Stimulated activated CD8-positive, alpha-beta memory T cell treated with anti-CD3 and anti-CD28 coated beads, Interleukin-15, amount 100 ng/mL, for 1 hour (primary cell): ENCODE measurements at regions not wholly inside any gene's neighbourhood (a gene's known extent, or its start where the extent isn't known, plus 50 kb on each side); places are given as distances from the start of the nearest gene placed in this dataset.

ENCODE experiments used
- DNase-seq: peaks from one replicate; pipeline ENCODE4 v3.0.0-alpha.2; 2020; ENCODE audit warnings: low read depth

DNA sequence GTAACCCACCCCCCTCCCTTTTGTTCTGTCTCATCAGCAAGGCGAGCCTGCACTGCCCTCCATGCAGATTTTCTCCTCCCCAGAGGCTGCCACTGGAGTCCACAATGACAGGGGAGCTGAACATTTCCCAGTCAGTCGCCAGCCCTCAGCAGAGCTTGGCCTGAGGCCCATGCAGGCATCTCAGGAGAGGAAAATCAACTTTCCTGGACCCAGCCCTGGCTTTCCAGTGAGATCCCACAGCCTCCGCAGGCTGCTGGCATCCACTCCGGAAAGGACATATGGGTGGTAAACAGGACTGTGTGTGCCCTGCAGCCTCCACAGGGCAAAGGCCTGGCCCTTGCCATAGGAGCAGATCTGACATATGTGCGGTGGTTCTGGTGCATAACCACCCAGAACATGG lies 253.8 kb downstream of the TNS1 start:
- no peak for DNase-seq

DNA sequence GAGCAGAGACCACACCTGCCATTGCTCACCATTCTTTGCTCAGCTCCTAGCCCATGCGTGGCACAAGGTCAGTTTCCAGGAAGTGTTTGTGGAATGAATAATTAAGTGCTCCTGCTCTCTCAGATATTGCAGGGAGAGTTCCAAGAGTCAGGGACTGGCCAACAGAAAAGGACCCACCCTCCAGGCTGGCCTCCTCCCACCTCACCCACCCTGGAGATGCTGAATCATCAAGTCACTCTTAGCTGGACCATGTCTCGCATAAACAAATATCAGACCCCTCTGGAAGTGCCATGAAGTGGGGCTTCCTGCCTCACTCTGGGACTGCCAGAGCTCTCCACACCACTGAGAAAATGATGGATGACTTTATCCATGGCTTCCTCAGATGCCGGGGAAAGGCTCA lies 256.0 kb downstream of the TNS1 start:
- DNase-seq: no peak

DNA sequence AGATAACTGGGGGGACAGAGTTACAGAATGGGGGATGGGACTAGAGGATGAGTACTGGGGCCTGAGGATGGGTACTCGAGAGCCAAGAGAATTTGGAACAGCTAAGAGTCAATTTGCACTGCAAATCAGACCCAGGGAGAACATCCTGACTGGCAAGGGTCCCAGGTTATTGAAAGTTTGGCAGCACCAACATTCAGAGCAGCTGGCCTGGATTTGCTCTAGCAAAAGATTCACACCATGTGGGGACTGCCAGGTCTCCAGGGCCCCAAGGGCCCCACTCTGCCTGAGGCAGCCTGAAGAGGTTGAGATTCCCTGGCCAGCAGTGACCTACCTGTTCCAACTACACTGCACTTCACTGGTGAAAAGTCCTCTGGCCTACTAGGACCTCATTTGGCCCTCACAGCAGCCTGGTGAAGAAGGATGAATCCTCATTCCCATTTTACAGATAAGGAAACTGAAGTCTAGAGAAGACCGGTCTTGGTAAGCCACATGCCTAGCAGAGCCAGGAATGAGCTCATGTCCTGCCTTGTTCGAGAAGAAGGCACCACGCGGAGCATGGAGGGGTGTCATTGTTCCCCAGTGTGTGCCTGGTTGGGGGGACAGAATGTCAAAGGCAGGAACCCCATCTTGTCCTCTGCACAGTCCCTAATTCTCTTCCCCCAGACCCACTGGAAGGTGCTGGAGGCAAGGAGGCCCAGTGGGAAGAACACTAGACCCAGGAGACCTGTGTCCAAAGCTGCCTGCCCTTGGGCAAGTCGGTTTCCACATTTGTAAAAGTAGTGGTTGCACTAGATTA lies 258.6 kb downstream of the TNS1 start:
- DNase-seq: no peak

DNA sequence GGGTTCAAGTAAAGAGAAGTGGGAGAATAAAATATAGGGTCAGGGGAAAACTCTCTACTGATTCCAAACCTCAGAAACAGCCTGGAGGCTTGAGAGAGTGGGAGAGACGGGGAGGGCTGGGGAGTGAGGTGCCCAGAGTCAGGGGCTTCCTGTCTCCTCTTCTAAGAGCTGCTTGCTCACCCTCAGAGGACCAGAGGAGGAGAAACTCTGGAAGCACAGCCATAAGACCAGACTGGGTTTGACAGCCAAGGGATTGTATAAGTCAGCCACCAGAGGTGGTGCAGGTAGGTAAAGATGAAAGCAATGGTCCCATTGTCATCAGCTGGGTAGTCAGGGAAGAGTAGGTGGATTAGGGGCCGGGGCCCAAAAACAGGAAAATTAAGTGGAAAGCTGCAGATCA lies 259.4 kb downstream of the TNS1 start:
- no peak for DNase-seq

DNA sequence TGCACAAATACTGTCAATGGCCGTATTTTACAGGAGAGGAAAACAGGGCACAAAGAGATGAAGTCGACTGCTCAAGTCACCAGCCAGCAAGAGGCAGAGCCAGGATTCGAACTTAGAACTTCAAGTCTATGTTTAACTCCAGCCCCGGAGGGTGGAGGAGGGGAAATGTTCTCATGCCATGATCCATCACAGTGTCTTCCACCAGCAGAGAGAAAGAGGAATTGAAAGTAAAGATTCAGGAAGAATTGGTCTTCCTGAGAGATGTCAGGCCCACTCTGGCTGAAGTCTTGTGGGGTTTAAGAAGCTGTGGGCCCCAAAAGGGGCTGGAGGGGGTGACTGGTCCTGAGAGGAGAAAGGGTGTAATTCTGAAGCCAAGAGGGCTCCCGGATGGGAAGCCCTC lies 260.0 kb downstream of the TNS1 start:
- DNase-seq: no peak

DNA sequence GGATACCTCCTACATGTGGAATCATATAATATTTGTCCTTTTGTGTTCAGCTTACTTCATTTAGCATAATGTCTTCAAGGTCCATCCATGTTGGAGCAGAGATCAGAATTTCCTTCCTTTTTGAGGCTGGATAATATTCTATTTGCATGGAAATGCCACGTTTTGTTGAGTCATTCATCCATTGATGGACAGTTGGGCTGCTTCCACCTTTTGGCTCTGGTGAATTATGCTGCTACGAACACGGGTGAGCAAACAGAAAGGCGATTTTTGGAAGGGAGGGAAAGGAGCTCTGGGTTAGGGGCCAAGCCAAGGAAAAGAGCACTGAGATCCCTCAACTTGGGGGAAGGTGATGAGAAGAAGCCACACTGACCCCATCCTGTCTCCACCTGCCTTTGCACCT lies 260.5 kb downstream of the TNS1 start:
- no peak for DNase-seq

DNA sequence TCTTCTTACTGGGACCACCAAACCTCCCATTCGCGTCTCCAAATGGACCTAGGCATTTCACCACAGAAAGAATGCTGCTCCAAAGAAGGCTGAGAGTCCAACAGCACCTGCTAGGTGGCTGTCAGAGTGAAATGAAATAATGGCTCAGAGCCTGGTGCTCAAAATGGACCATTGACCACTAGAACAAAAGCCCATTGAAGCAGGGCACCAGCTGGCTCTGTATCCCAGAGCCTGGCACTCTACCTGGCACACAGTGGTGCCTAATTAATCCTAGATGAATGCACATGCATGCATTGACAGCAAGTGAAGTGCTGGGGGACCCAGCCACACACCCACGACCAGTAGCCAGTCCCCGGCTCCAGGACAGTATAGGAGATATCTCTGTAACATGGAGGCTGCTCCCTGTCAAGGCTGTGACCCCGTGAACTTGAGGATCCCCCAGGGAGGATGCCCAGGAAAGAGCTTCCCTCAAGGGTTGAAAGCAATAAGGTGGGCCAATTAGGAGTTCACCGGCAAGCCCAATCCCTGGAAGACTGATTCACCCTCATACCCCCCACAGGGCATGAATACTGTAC lies 261.3 kb downstream of the TNS1 start:
- no peak for DNase-seq

DNA sequence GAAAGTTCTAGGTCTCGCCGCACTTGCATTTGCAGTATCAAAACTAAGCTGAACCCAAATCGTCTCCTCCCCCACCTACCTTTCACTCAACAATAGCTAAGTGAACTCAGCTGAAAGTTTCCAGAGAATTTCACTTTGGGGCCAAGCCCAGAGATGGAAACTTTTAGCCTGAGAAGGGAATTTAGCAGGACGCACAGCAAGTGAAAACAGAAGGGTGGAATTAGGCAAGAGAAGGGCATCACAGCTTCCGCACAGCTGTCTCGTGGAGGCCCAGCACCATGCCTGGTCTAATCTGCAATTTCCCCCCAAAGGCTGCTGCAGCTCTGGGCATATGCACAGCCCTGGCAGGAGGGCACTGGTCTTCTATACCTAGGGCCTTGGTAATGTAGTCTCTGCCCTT lies 262.0 kb downstream of the TNS1 start:
- no peak for DNase-seq

DNA sequence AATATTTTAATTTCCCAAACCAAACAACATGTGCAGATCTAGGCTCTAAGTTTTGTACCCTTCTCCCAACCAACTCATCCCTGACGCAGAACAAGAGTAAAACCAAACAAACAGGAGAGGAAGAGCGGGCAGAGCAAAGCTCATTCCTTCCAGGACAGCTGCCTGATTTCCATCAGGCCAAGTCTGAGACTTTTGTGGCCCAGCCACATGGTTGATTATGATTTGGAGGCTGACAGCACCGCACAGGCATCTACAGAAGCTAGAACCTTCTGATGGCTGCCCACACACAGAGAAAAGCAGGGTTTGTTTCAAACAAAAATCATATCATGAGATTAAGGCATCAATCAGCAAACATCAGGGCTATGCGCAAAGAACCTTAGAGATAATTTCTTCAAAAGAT lies 262.6 kb downstream of the TNS1 start:
- no peak for DNase-seq

DNA sequence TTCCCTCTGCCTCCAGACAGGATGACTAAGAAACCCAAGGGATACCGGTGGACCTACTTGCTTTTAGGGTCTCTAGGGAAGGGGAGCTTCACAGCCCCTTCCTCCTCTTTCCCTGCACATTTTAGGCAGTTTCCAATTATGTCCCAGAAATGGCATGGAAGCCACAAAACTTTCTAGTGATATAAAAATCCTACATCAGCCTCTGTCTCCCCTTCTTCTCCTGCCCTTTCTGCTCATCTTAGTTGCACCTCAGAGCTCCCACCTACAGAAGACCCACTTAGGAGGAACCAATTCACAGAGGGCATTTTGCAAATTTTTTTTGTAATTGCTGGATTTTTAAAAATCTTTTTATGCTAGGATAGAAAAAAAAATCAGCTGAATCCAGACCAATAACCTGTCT lies 263.1 kb downstream of the TNS1 start:
- no peak for DNase-seq

DNA sequence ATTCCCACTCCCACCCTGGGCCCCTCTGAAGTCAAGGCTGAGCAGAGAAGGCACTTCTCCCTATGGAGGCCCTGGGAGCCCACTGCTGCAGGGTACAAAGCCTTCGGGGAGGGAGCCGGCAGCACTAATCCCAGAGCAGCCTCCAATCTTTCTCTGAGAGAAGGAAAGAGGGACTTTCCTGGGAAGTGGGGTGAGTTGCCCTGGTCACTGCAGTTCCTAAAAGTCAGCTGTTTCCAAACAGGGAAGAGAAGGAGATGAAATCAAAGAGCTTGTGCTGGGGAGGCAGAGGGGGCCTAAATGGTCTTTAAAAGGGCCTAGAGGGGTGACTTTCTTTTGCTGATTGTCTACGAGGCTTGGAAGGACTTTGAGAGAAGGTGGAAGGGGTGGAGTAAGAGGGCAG lies 264.7 kb downstream of the TNS1 start:
- DNase-seq: no peak

DNA sequence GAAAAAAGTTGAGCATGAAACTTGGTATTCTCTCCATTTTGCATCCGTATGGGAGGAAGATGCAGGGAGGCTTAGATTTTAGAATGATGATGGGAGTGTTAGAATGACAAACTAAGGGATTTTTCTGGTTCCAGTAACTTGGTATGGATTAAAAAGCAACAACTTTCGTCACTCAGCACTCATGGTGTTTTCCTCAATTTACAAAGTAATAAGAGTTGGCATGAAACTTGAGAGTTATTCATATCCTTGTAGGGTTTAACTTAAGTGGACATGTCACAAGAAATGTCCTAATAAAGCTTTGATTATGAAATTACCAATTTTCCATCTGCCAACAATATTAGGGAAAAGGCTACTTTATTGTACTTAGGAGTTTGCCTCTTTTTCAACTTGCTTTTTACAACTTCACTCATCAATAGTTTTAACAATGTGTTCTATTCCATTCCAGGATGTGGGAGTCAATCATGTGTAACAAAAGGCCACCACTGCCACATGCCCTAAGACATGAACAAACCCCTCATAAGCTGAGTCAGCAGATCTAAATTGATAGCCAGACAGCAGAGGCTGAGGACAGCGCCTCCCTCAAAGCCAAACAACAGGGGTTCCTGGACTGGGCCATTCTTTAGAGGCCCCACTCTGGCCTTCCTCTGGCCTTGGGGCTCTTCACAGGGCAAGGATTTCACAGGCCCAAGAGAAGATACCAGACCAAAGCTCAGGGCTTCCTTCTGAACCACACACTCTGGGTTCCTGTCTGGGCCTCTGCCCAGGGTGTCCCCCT lies 265.8 kb downstream of the TNS1 start:
- no peak for DNase-seq

DNA sequence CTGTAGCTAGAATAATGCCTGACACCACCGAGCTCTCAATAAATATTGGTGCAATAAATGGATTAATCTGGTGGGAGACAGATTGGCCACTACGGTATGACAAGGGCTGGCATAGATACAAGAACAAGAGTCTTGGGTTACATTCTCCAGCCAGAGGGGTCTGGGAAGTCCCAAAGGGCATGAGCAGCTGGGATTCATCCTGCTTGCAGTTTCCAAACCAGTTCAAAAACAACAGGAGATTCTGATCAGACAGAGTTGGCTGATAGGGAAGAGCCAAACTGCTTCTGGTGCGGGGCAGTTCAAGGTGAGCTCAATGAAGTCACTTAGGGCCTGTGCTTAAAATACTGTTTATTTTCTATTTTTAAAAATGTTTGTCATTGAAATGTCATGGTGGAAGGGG lies 266.9 kb downstream of the TNS1 start:
- no peak for DNase-seq

DNA sequence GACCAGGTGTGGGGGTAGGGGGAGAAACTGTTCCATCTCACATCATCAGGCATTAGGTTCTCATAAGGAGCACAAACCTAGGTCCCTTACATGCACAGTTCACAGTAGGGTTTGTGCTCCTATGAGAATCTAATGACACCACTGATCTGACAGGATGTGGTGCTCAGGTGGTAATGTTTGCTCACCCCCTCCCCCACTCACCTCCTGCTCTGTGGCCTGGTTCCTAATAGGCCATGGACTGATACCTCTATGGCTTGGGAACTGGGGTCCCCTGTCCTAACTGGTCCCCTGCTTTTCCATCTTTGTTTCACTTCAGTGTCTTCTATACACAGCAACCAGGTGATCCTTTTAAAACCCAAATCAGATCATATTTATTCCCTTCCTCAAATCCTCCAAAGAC lies 267.8 kb downstream of the TNS1 start:
- no peak for DNase-seq

DNA sequence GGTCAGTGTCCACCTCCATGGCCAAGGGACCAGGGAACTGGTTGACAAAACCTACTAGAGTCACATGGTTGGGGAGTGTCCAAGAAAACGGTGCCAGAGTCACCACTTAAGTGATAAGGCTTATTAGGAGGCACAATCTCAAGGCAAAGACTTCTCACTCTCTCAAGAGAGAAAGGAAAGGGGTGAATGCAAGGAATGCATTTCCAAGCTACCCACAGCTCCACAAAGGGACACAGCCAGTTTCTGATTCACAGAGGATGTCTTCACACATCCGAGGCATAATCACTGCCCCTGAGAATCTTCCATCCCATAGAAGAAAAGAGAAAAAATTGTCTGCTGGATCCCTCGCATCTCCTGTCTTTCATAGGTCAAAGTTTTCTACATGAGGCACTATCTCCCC lies 269.3 kb downstream of the TNS1 start:
- no peak for DNase-seq

DNA sequence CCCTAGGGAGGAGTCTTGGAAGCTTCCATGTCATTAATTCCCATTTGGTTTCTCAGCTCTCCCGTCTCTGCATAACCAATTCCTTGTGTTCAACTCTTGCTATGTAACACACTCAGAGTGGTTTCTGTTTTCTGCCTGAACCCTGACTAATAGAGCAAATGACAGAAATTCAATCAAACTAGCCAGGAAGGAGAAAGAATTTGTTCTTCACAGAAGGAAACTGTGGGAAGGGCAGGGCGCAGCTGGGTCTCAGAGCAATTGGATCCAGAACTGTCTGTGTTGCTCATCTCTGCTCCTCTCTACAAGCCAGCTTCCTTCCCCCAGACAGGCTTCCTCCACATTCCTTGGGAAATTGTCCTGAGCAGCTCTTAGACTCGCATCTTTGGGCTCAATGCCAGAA lies 269.8 kb downstream of the TNS1 start:
- no peak for DNase-seq

DNA sequence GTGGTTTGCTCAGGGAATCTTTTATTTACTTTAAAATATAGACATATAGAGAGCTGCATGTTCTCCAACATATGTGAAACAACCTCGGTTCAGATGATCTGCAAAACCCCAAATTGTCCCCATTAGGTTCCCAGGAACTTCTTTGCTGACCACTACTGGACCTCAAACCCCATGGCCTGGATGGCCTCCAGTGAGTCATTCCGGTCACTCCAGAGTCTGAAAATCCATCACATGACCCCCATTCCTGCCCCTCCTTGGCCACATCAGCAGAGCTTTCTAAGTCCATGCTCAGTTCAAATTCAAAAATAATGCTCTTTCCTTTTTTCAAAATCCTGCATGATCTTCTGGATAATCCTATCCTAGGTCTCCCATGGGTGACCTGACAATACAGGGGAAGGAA lies 271.0 kb downstream of the TNS1 start:
- no peak for DNase-seq

DNA sequence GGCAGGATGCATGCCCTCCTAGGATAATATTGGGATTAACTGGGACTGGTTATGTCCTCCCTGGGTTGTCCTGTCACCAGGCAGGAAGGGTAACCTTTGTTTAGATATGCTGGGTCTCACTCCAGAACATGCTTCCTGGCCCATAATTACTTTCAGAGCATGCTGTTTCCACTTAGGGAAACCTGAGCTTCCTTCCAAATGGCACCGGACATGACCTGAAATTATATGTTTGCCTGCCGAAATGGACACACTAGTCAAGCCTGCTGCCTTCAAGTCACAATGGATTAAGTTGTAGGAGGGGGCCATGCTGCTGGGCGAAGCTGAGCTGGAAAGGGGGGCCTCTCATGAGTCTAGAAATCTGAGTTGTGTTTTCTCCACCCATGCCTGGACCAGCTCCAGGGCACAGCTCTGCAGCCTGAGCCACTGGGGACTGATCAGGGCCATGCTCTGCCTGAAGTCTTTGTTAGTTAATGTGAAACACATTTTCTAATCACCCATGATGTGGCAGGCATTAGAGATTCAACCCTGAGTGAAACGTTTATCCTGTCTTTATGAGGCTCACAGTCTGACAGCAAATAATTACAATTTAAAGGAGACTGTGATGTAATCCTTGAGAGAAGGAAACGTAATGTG lies 273.3 kb downstream of the TNS1 start:
- no peak for DNase-seq

DNA sequence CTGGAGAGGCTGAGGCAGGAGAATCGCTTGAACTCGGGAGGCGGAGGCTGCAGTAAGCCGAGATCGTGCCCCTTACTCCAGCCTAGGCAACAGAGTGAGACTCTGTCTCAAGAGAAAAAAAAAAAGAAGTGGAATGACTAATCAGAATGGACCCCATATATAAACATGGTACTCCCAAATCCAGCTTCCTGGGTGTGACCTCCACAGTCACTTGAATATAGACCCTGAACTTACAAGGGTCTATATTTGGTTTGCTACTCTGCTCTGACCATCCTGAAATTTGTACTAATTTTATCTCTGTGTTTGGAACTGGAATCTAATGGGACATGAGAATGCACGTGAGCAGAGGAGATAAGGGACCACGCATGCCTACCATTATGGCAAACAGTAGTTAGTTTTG lies 275.0 kb downstream of the TNS1 start:
- DNase-seq: no peak

DNA sequence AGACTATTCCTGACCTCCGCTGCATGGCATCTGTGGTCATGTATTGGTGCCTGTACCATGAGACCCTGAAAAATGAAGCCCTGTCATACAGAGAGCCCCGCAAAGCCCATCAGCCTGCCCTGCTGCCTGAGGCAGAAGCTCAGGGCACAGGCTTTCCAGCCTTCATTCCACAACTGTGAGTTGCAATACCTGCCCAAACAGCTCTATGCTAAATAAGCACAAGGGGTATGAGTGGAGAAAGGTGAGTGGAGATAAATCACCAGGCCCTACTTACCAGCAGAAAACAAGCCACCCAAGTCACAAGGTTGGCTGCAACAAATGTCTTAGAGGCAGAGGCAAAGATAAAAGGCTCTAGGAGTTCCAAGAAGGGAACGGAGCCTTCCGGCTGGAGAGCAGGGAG lies 277.4 kb downstream of the TNS1 start:
- no peak for DNase-seq

DNA sequence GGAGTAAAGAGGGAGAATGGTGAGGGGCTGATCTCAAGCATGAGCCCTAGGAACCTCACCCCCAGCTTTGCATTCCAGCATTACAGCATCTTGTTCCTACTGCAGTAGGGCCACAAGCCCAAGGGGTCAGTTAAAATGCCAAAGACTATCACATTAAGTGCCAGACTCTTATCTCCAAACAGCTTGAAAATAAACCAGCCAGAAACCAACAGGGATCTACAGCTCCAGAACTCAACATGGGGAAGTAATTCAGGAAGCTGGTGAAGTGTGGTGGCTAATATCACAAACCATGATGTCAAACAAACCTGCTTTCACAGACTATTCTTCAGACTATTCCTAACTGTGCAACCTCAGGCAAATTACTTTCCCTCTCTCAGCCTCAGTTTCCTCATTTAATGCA lies 278.3 kb downstream of the TNS1 start:
- no peak for DNase-seq

DNA sequence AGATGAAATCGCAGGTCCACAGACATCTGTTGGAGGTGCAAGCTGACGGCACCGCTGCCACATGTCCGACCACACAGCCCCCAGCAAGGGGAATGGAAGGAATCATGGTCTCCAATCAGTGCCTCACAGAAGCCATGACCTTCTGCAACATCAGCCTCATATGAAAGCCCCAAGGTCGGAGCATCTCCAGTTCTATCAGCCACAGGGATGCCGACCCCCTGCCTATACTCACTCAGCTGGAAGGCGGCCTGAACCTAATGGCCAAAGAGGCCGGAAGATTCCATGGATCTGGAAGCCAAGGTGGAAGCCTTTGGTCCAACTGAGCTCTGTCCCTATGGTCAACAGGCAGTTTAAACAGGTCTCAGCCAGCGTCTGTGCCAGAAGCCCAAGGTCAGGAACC lies 278.8 kb downstream of the TNS1 start:
- no peak for DNase-seq

DNA sequence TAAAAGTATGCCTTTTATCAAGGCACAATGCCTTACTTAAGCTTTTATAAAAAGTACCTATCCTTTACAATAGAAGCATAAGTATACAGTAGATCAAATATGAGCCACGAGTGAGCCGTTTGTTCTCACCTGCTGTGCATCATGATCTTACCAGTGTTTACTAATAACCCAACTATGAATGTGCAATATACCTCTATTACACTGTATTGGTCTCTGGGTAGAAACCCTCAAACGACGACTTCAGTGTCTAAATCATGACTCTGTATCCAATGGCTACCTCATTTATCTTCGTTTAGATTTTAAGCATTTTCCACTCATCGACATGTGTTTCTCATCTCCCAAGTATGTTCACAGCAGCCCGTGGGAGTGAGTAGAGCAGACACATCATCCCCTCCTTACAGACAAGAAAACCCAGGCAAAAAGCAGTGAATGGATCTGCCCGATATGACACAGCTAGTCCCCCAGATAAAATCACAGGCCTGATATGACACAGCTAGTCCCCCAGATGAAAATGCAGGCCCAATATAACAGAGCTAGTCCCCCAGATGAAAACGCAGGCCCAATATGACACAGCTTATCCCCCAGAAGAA lies 279.8 kb downstream of the TNS1 start:
- DNase-seq: no peak
